Endodermal cell (in vitro differentiated cells): ENCODE measurements at regions not wholly inside any gene's neighbourhood (a gene's known extent, or its start where the extent isn't known, plus 50 kb on each side); places are given as distances from the start of the nearest gene placed in this dataset.

Experiments used
- DNase-seq: peaks from one replicate; pipeline ENCODE4 v3.0.0-alpha.2; 2017
- H3K27ac ChIP-seq: 2 replicates; pipeline ENCODE4 v1.5.1; 2013; ENCODE audit warnings: mild to moderate bottlenecking, low read depth, low read length, moderate library complexity
- H3K27me3 ChIP-seq: 2 replicates; pipeline ENCODE4 v1.6.1; 2013; ENCODE audit warnings: mild to moderate bottlenecking, low read length, moderate library complexity; ENCODE audit not compliant: insufficient read depth, control insufficient read depth, poor library complexity, severe bottlenecking
- H3K36me3 ChIP-seq: 2 replicates; pipeline ENCODE4 v1.7.0; 2013; ENCODE audit warnings: mild to moderate bottlenecking, low read length, moderate library complexity; ENCODE audit not compliant: control insufficient read depth, insufficient read depth
- H3K4me1 ChIP-seq: one replicate; pipeline ENCODE4 v1.7.0; 2013; ENCODE audit warnings: low read length; ENCODE audit not compliant: control insufficient read depth, insufficient read depth
- H3K4me3 ChIP-seq: 2 replicates; pipeline ENCODE4 v1.5.1; 2013; ENCODE audit warnings: mild to moderate bottlenecking, low read length, moderate library complexity
- H3K9ac ChIP-seq: 2 replicates; pipeline ENCODE4 v1.6.1; 2013; ENCODE audit warnings: mild to moderate bottlenecking, low read length, moderate library complexity; ENCODE audit not compliant: poor library complexity, severe bottlenecking; ENCODE audit errors: extremely low read depth
- H3K9me3 ChIP-seq: 2 replicates; pipeline ENCODE4 v1.6.1; 2013; ENCODE audit warnings: mild to moderate bottlenecking, low read length, moderate library complexity; ENCODE audit not compliant: control insufficient read depth
- H3K27ac Mint-ChIP-seq: 2 replicates; pipeline ENCODE4 v1.8.0; 2020; ENCODE audit warnings: mixed read lengths
- H3K27me3 Mint-ChIP-seq: 2 replicates; pipeline ENCODE4 v1.8.0; 2021; ENCODE audit warnings: mild to moderate bottlenecking, mixed read lengths; ENCODE audit not compliant: insufficient read depth
- H3K36me3 Mint-ChIP-seq: 2 replicates; pipeline ENCODE4 v1.8.0; 2020; ENCODE audit warnings: low read depth, mixed read lengths
- H3K4me1 Mint-ChIP-seq: 2 replicates; pipeline ENCODE4 v1.8.0; 2020; ENCODE audit warnings: mixed read lengths
- H3K4me3 Mint-ChIP-seq: 2 replicates; pipeline ENCODE4 v1.8.0; 2020; ENCODE audit warnings: mild to moderate bottlenecking, moderate library complexity, mixed read lengths
- H3K9me3 Mint-ChIP-seq: 2 replicates; pipeline ENCODE4 v1.8.0; 2020; ENCODE audit warnings: mild to moderate bottlenecking, mixed read lengths
- CTCF ChIP-seq: fragments of 200-600 bp; sonication (generic); conservative IDR thresholded peaks from 2 replicates; pipeline ENCODE4 v1.5.0; 2021; ENCODE audit warnings: antibody characterized with exemption, mild to moderate bottlenecking
- WGBS, 2 experiments: methylation state at CpG; one replicate each; pipeline versions ENCODE4 v1.1.5 to v1.1.7; 2013; ENCODE audit warnings: missing lambda C conversion rate in 2 of 2, mixed read lengths in 1 of 2; ENCODE audit not compliant: insufficient coverage in 1 of 2, insufficient read length in 1 of 2; 5-methylcytosine and 5-hydroxymethylcytosine counted together

DNA sequence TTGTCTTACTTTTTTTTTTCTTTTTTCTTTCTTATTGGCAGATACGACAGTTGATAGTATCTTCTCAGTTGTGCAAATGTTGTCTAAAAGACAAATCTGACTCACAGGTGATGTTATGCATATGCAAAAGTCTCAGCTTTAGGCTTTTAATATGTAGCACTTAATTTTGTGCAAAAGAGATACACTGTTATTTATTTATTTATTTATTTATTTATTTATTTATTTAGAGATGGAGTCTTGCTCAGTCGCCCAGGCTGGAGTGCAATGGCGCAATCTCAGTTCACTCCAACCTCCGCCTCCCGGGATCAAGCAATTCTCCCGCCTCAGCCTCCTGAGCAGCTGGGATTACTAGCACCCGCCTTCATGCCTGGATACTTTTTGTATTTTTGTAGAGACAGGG lies 383.9 kb upstream of the PCDH9 start:
- Mint-ChIP-seq H3K4me3 (no peak overlapping the region), H3K27ac (no peak overlapping the region), H3K27me3 (no peaks in the 10 kb centered on the region), H3K4me1 (no peaks in the 10 kb centered on the region), H3K9me3 (no peaks in the 10 kb centered on the region), H3K36me3 (no peaks in the 10 kb centered on the region)
- no peak for TF ChIP-seq CTCF
- no peak for DNase-seq
- Histone ChIP-seq H3K4me1 (no peaks in the 10 kb centered on the region), H3K36me3 (no peaks in the 10 kb centered on the region), H3K4me3 (no peak overlapping the region), H3K9me3 (no peaks in the 10 kb centered on the region), H3K27ac (no peak overlapping the region), H3K9ac (no peak overlapping the region), H3K27me3 (no peaks in the 10 kb centered on the region)
- WGBS, 2 experiments, result 73 to 92% methylated on average over 3 to 7 of the region's 7 CpGs

DNA sequence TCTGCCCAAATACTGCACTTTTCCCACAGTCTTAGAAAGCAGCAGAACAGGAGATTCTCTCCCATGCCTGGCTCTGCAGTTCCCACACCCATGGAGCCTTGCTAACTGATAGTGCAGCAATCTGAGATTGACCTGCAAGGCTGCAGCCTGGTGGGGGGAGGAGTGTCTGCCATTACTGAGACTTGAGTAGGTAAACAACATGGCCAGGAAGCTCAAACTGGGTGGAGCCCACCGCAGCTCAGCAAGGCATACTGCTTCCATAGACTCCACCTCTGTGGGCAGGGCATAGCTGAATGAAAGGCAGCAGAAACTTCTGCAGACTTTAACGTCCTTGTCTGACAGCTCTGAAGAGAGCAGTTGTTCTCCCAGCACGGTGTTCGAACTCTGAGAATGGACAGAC lies 358.5 kb upstream of the PCDH9 start:
- Histone ChIP-seq H3K27ac (no peak overlapping the region), H3K4me1 (no peaks in the 10 kb centered on the region), H3K9ac (no peak overlapping the region), H3K36me3 (no peaks in the 10 kb centered on the region), H3K9me3 (no peaks in the 10 kb centered on the region), H3K4me3 (no peak overlapping the region), H3K27me3 (no peaks in the 10 kb centered on the region)
- Mint-ChIP-seq H3K27ac (no peak overlapping the region), H3K36me3 (no peaks in the 10 kb centered on the region), H3K4me1 (peaks cover 4% of the 10 kb centered on the region), H3K27me3 (no peaks in the 10 kb centered on the region), H3K4me3 (no peak overlapping the region), H3K9me3 (peaks cover 12% of the 10 kb centered on the region)
- WGBS, 2 experiments, result 89 to 92% methylated on average over 4 of the region's 4 CpGs
- TF ChIP-seq CTCF, result no peak
- DNase-seq, result peak; percentile 52

DNA sequence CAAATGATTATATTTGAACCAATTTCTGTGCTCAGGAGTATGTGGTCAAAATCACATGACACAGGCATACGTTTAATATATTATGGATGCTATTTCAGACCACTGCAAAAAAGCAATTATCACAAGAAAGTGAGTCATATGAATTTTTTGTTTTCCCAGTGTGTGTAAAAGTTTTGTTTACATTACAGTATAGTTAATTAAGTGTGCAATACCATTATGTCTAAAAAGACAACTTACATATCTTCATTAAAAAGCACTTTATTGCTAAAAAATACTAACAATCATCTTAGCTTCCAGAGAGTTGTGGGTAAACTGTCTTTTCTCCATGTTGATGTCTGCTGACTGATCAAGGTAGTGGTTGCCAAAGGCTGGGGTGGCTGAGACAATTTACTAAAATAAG lies 347.2 kb upstream of the PCDH9 start:
- Mint-ChIP-seq H3K27me3 (no peaks in the 10 kb centered on the region), H3K9me3 (no peaks in the 10 kb centered on the region), H3K4me1 (no peaks in the 10 kb centered on the region), H3K4me3 (no peak overlapping the region), H3K36me3 (no peaks in the 10 kb centered on the region), H3K27ac (no peak overlapping the region)
- Histone ChIP-seq H3K9ac (no peak overlapping the region), H3K4me3 (no peak overlapping the region), H3K36me3 (no peaks in the 10 kb centered on the region), H3K27me3 (no peaks in the 10 kb centered on the region), H3K4me1 (no peaks in the 10 kb centered on the region), H3K27ac (no peak overlapping the region), H3K9me3 (peaks cover 8% of the 10 kb centered on the region)
- no peak for TF ChIP-seq CTCF
- WGBS, 2 experiments, result 89% methylated on average over 1 of the region's 1 CpG; no CpG with 5 or more reads in 1 of the 2 experiments
- no peak for DNase-seq
